Fibroblast of peridontal ligament (primary cell): ENCODE measurements at regions not wholly inside any gene's neighbourhood (a gene's known extent, or its start where the extent isn't known, plus 50 kb on each side); places are given as distances from the start of the nearest gene placed in this dataset.

Source experiments
- DNase-seq: peaks from one replicate; pipeline ENCODE4 v3.0.0-alpha.2; 2010; ENCODE audit errors: extremely low read depth

GRCh38 chr4:15226203-15226602 is 201.6 kb upstream of the C1QTNF7 start:
- no peak for DNase-seq

- DNase-seq = peak; percentile 97
These were observed 196.4 kb upstream of the C1QTNF7 start for GRCh38 chr4:15231265-15232091.

GRCh38 chr4:15232366-15233263 is 195.2 kb upstream of the C1QTNF7 start:
- DNase-seq = peak; percentile 71

GRCh38 chr4:15233264-15233597 is 194.6 kb upstream of the C1QTNF7 start:
- peak; percentile 51 for DNase-seq

GRCh38 chr4:15233626-15234025 is 194.2 kb upstream of the C1QTNF7 start:
- DNase-seq = no peak

- DNase-seq = peak; percentile 82
These were observed 193.5 kb upstream of the C1QTNF7 start for GRCh38 chr4:15234116-15234855.

- DNase-seq = peak; percentile 100
These were observed 193.0 kb upstream of the C1QTNF7 start for GRCh38 chr4:15234856-15235126.

- DNase-seq = no peak
These were observed 192.7 kb upstream of the C1QTNF7 start for GRCh38 chr4:15235135-15235534.

GRCh38 chr4:15237648-15238230 is 190.1 kb upstream of the C1QTNF7 start:
- no peak for DNase-seq

- peak; percentile 52 for DNase-seq
These were observed 189.1 kb upstream of the C1QTNF7 start for GRCh38 chr4:15238720-15239119.

GRCh38 chr4:15239866-15240265 is 188.0 kb upstream of the C1QTNF7 start:
- peak; percentile 86 for DNase-seq

GRCh38 chr4:15240764-15241163 is 187.1 kb upstream of the C1QTNF7 start:
- DNase-seq = peak; percentile 23

- no peak for DNase-seq
These were observed 185.8 kb upstream of the C1QTNF7 start for GRCh38 chr4:15242021-15242420.

- DNase-seq = peak; percentile 35
These were observed 183.5 kb upstream of the C1QTNF7 start for GRCh38 chr4:15244354-15244753.

GRCh38 chr4:15245006-15245530 is 182.8 kb upstream of the C1QTNF7 start:
- DNase-seq = no peak

GRCh38 chr4:15250021-15250441 is 177.8 kb upstream of the C1QTNF7 start:
- DNase-seq = peak; percentile 40

- DNase-seq = no peak
These were observed 174.5 kb upstream of the C1QTNF7 start for GRCh38 chr4:15253349-15253748.

- DNase-seq = no peak
These were observed 173.5 kb upstream of the C1QTNF7 start for GRCh38 chr4:15254236-15254880.

- DNase-seq = no peak
These were observed 172.3 kb upstream of the C1QTNF7 start for GRCh38 chr4:15255537-15255936.

- DNase-seq = no peak
These were observed 167.1 kb upstream of the C1QTNF7 start for GRCh38 chr4:15260758-15261157.

GRCh38 chr4:15262396-15262795 is 165.4 kb upstream of the C1QTNF7 start:
- DNase-seq = no peak
